K562 (cell line): ENCODE measurements at regions not wholly inside any gene's neighbourhood (a gene's known extent, or its start where the extent isn't known, plus 50 kb on each side); places are given as distances from the start of the nearest gene placed in this dataset.
A peak's percentile ranks its signal among the peaks of the same experiment; 100 is the strongest.

Experiments
- ATAC-seq: fragments of 200-7000 bp; cut with Tn5 transposase; 3 replicates; pipeline ENCODE4 v1.9.1; 2020; ENCODE audit warnings: moderate library complexity
- BruUV-seq: library from RNA; stranded (reverse); fragments of 400-500 nt; replicated peaks from 2 replicates; lab custom pipeline; 2021; lab: Mats Ljungman, UMichigan
- CTCF ChIA-PET: fragments of 300-600 bp; formaldehyde crosslinking; extraction: SDS; loops from one replicate; lab custom pipeline; 2021; ENCODE audit warnings: low intra/inter-chr PET ratio; lab: Yijun Ruan, JAX
- POLR2A ChIA-PET: fragments of 300-600, 350-650 bp; sonication (Branson Sonifier 250); formaldehyde crosslinking; extraction: SDS; loops from one replicate; lab custom pipeline; 2021; ENCODE audit warnings: antibody characterized with exemption, inconsistent platforms; lab: Yijun Ruan, JAX
- DNase-seq, 4 experiments: peaks; one replicate each; pipeline versions ENCODE4 v3.0.0 to v3.0.0-alpha.2; 2011 to 2018; ENCODE audit warnings: low spot score in 3 of 4, mixed read lengths in 3 of 4; ENCODE audit errors: extremely low read depth in 1 of 4
- FAIRE-seq: peaks from 2 replicates; lab custom pipeline; 2011; peaks lifted over from hg19 to GRCh38; lab: Jason Lieb, UNC
- H2AFZ ChIP-seq: 2 replicates; pipeline ENCODE4 v1.6.0; 2011; ENCODE audit warnings: low read depth, low read length, control low read depth, inconsistent platforms
- H3K27ac ChIP-seq: fragments of 200-600 bp; 3 replicates; pipeline ENCODE4 v1.8.0; 2011; ENCODE audit warnings: low read depth, mild to moderate bottlenecking, control low read depth, inconsistent platforms, low read length, moderate library complexity, mixed read lengths; ENCODE audit errors: extremely low read depth
- H3K27me3 ChIP-seq, 2 experiments: fragments of 300-600 bp in 1 of 2; 2 replicates in 1 of 2; 3 replicates in 1 of 2; pipeline versions ENCODE4 v1.6.0 to v1.8.0; 2011; ENCODE audit warnings: inconsistent platforms in 2 of 2, low read length in 2 of 2, mild to moderate bottlenecking in 1 of 2, mixed read lengths in 1 of 2, moderate library complexity in 1 of 2; ENCODE audit not compliant: control insufficient read depth in 2 of 2, insufficient read depth in 2 of 2
- H3K36me3 ChIP-seq: fragments of 300-600 bp; 3 replicates; pipeline ENCODE4 v1.8.0; 2011; ENCODE audit warnings: mild to moderate bottlenecking, low read length, inconsistent platforms; ENCODE audit not compliant: control insufficient read depth, insufficient read depth
- H3K4me1 ChIP-seq, 2 experiments: fragments of 200-600 bp in 1 of 2; replicated peaks in 1 of 2; 2 replicates in 1 of 2; 3 replicates in 1 of 2; pipeline versions ENCODE4 v1.5.1 to v1.8.0; 2011; ENCODE audit warnings: inconsistent platforms in 2 of 2, low read length in 2 of 2, mild to moderate bottlenecking in 1 of 2, mixed read lengths in 1 of 2, moderate library complexity in 1 of 2; ENCODE audit not compliant: control insufficient read depth in 2 of 2, insufficient read depth in 2 of 2
- H3K4me2 ChIP-seq: 2 replicates; pipeline ENCODE4 v1.6.1; 2011; ENCODE audit warnings: low read length, control low read depth, inconsistent platforms, mixed read lengths; ENCODE audit not compliant: insufficient read depth
- H3K4me3 ChIP-seq: fragments of 200-600 bp; sonication (generic), shearing (Covaris generic); 2 replicates; pipeline ENCODE4 v1.5.1; 2016; ENCODE audit warnings: control low read depth, inconsistent platforms
- H3K79me2 ChIP-seq: fragments of 200-600 bp; 3 replicates; pipeline ENCODE4 v1.8.0; 2011; ENCODE audit warnings: low read length, inconsistent platforms; ENCODE audit not compliant: control insufficient read depth, insufficient read depth
- H3K9ac ChIP-seq, 2 experiments: 2 replicates each; pipeline versions ENCODE4 v1.6.0 to v1.6.1; 2011; ENCODE audit warnings: low read depth in 2 of 2, low read length in 2 of 2, control low read depth in 1 of 2, inconsistent platforms in 1 of 2, mild to moderate bottlenecking in 1 of 2, mixed read lengths in 1 of 2; ENCODE audit not compliant: insufficient read depth in 1 of 2
- H3K9me1 ChIP-seq: one replicate; pipeline ENCODE4 v1.6.0; 2011; ENCODE audit warnings: inconsistent platforms, mild to moderate bottlenecking, low read length, moderate library complexity; ENCODE audit not compliant: control insufficient read depth, insufficient read depth
- H3K9me3 ChIP-seq: replicated peaks from 2 replicates; pipeline ENCODE4 v1.5.1; 2011; ENCODE audit warnings: low read depth, low read length, inconsistent platforms; ENCODE audit not compliant: control insufficient read depth, insufficient read depth
- H4K20me1 ChIP-seq: replicated peaks from 2 replicates; pipeline ENCODE4 v1.6.1; 2011; ENCODE audit warnings: low read length, inconsistent platforms, mixed read lengths; ENCODE audit not compliant: control insufficient read depth, insufficient read depth
- C11orf30 ChIP-seq: fragments of 450-650 bp; IDR thresholded peaks from 2 replicates; pipeline ENCODE4 v1.6.1; 2016; ENCODE audit warnings: low read depth, mild to moderate bottlenecking
- MAFG ChIP-seq: fragments of 450-650 bp; conservative IDR thresholded peaks from 2 replicates; pipeline ENCODE4 v1.6.1; 2016; ENCODE audit warnings: missing genetic modification characterization, missing compliant biosample characterization
- MLLT1 ChIP-seq, 2 experiments: fragments of 450-650 bp; IDR thresholded peaks; 2 replicates each; pipeline ENCODE4 v1.6.1; 2016
- SMARCA4 ChIP-seq: fragments of 450-650 bp; IDR thresholded peaks from 2 replicates; pipeline ENCODE4 v1.6.1; 2016
- U2AF2 ChIP-seq: fragments of 200-400 bp; formaldehyde crosslinking; optimal IDR thresholded peaks from 2 replicates; pipeline ENCODE3; 2017; ENCODE audit warnings: low read depth, mild to moderate bottlenecking, low read length
- ZNF316 ChIP-seq: fragments of 450-650 bp; IDR thresholded peaks from 2 replicates; pipeline ENCODE4 v1.6.1; 2016
- WGBS: fragments of 100-300 bp; shearing (Covaris generic); methylation state at CpG from one replicate; pipeline ENCODE4 v1.1.6; 2016; ENCODE audit warnings: low coverage, mixed read lengths; ENCODE audit not compliant: insufficient coverage; ENCODE audit errors: missing lambda C conversion rate; 5-methylcytosine and 5-hydroxymethylcytosine counted together
- in situ Hi-C: fragments of 300-500 bp; cut with MboI; formaldehyde crosslinking; loops from 4 replicates; pipeline ENCODE4 v1.15.0; 2018; ENCODE audit warnings: inconsistent platforms, mixed read lengths
- intact Hi-C: fragments of 100-400 bp; cut with micrococcal nuclease; formaldehyde crosslinking; loops from 2 replicates; pipeline ENCODE4 v1.14.2; 2022
- TF ChIP-seq, protein P1 (sequence below): IDR thresholded peaks from 2 replicates; pipeline ENCODE4 v1.6.1; 2011; ENCODE audit warnings: borderline replicate concordance, low read depth, mild to moderate bottlenecking, moderate library complexity, low read length; ENCODE audit not compliant: insufficient read depth, poor library complexity, severe bottlenecking

GRCh38 chr4:78720994-78721677, 55.0 kb upstream of the BMP2K start (continued):
- peak; percentile 59 to 76; a peak in 2 of 4 replicates for TF ChIP-seq MLLT1 (IDR thresholded peaks at IDR 0.05)
- peak; percentile 90 for TF ChIP-seq SMARCA4
- TF ChIP-seq U2AF2 = no peak
- TF ChIP-seq, all 486 proteins: peak for 168

DNA sequence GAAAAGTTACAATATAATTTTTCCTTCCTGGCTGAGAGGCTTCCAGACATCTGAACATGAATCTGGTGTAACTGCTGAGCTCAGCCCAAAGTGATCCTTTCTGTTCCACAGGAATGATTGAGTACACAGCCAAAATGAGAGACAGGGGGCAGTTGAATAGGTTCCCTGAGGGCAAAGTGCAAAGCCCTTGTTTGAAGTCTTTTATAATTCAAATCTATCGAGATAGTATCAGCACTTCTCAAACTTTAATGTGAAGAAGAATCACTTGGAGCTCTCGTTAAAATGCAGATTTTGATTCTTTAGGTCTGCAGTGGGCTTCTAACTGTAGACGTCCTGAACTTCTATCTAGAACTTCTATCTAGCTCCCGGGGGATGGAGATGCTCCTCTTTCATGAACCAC, 54.4 kb upstream of the BMP2K start:
- Histone ChIP-seq H3K4me1 (peaks cover 16 to 51% of the 10 kb centered on the region in 2 experiments), H2AFZ (peak overlapping the region; percentile 81), H3K27me3 (no peaks in the 10 kb centered on the region), H3K9me1 (no peaks in the 10 kb centered on the region), H3K9me3 (no peaks in the 10 kb centered on the region), H3K9ac (peak overlapping the region in 1 of 2 experiments; percentile 68; a peak in 2 of 4 replicates), H3K27ac (peak overlapping the region; percentile 93), H3K36me3 (no peaks in the 10 kb centered on the region; the same call in 2 of the 3 replicates), H4K20me1 (no peaks in the 10 kb centered on the region), H3K79me2 (peaks cover 6% of the 10 kb centered on the region; the same call in 2 of the 3 replicates), H3K4me3 (no peak overlapping the region; the same call in 1 of the 2 replicates), H3K4me2 (peak overlapping the region; percentile 77)
- peak; percentile 19 for FAIRE-seq
- WGBS = 19% methylated on average over 4 of the region's 4 CpGs
- CTCF ChIA-PET = no interaction called here
- in situ Hi-C loops = no loop called here
- POLR2A ChIA-PET = interaction anchor here (1.0 to 1.9 kb wide), 4 partner anchors 9 to 25 kb away, joined by 3 to 12 read pairs (median 5); no protein-coding TSS in a partner anchor
- no TSS peak for BruUV-seq
- intact Hi-C loops = loop anchor here (2.0 kb wide), 2 partner anchors 29 to 77 kb away; no protein-coding TSS in a partner anchor
- TF ChIP-seq ZNF316 = peak; percentile 68
- peak; percentile 57; the same call in 1 of the 2 replicates for TF ChIP-seq C11orf30
- TF ChIP-seq, protein P1, sequence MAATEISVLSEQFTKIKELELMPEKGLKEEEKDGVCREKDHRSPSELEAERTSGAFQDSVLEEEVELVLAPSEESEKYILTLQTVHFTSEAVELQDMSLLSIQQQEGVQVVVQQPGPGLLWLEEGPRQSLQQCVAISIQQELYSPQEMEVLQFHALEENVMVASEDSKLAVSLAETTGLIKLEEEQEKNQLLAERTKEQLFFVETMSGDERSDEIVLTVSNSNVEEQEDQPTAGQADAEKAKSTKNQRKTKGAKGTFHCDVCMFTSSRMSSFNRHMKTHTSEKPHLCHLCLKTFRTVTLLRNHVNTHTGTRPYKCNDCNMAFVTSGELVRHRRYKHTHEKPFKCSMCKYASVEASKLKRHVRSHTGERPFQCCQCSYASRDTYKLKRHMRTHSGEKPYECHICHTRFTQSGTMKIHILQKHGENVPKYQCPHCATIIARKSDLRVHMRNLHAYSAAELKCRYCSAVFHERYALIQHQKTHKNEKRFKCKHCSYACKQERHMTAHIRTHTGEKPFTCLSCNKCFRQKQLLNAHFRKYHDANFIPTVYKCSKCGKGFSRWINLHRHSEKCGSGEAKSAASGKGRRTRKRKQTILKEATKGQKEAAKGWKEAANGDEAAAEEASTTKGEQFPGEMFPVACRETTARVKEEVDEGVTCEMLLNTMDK = no peak
- 0 out of 2 replicates have a peak, but pooled peaks have one; percentile 28 for TF ChIP-seq MAFG (tag)
- ATAC-seq = peak; percentile 28
- no peak for DNase-seq
